CD4-positive, alpha-beta T cell treated with Interferon alpha-2 for 1 hour (primary cell): ENCODE measurements at regions not wholly inside any gene's neighbourhood (a gene's known extent, or its start where the extent isn't known, plus 50 kb on each side); places are given as distances from the start of the nearest gene placed in this dataset.

Experiments used
- DNase-seq, 2 donors: peaks; one replicate each; pipeline ENCODE4 v3.0.0-alpha.2; 2020 to 2022

DNA sequence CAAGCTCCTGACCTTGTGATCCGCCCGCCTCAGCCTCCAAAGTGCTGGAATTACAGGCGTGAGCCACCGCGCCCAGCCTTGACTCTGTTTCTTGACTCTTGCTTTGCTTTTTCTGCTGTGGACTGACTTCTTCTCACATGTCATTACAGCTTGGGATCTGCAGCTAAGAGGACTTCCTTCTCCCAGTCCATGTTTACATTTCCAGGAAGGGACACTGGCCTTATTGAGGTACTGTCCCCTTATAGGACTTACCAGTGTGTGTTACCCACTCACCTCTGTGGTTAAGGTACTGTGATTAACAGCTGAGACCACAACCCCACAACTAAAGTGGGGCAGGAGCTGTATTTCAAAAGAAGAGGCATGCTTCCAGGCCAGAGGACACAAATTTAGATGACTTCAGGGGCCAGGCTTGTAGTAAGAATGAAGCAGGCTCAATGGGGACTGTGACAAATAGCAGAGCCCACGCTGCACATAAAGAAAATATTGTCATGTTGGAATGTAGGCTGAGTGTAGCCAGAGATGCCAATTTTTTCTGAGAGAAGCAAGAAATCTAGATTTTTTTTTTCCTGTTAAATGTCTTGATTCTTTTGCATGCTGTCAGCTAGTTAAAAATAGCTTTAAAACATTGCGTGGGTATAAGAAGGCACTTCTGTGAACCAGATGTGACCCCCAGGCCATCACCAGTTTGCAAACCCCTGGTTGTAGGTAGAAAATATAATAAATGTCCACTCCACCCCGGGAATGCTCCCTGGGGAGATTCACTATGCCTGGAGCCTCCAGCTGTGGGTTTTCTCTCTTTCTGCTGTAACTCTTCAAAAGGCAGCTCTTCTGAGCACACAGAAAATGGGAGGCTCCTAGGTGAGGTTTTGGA, 75.0 kb downstream of the PTPDC1 start:
- DNase-seq: no peak

DNA sequence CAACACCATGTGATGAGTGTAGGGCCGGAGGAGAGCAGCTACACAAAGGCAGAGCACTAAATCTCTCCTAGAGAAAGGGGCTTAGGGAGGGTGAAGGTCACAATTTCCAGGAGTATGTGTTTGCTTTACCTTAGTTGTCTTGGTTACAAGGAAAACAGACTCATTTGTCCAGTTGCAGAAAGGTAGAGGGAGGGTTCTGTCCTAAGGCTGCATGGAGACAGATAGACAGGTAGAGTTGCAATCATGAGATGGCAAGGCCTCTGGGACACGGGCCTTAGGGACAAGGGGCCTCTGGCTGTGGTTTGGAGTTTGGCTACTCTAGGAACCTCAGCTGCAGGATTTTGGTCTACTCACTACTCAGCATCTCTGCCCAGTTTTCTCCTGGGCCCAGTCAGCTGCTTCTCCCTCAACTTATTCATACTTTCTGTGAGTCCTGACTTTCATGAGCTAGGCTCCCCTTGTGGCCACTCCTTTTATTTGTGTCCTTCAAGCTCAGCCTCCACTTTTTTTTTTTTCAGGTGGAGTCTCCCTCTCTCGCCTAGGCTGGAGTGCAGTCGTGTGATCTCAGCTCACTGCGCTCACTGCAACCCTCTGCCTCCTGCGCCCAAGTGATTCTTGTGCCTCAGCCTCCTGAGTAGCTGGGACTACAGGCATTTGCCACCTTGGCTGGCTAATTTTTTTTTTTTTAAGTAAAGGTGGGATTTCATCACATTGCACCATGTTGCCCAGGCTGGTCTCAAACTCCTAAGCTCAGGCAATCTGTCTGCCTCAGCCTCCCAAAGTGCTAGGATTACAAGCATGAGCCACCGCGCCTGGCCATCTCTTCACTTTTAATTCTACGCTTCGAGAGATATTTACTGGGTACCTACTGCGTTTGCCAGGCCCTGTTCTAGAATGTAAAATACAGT, 76.6 kb downstream of the PTPDC1 start:
- no peak for DNase-seq

- DNase-seq: no peak
Measured at GRCh38 chr9:94161673-94162072, 77.4 kb downstream of the PTPDC1 start.

- DNase-seq: no peak
Measured at GRCh38 chr9:94164806-94165549, 80.7 kb downstream of the PTPDC1 start.

DNA sequence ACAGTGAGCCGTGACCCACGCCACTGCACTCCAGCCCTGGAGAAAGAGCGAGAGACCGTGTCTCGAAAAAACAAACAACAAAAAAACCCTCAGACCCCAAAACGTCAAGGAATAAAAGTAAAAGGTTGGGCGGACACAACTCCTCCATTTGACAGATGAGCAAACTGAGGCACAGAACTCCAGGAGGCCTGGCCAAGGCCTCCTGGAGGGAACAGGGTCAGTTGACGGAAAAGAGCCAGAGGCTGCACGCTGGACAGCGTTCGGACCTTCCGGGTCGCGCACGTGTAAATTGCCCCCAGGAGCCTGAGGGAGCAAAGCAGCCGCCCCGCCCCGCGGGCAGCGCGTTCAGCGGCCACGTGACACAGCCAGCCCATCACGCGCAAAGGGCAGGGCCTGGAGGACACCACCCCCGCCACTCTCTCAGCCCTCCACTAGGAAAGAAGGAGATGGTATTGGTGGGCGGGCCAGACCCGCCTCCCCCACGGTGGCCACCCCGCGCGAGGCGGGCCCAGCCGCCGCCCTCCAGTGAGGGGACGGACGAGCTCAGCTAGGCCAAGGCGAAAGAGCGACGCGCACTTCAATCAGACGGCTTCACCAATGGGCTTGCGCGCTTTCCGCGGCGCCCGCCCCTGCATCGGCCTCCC, 81.5 kb downstream of the PTPDC1 start:
- peak; percentile 99 for DNase-seq

GRCh38 chr9:94166236-94166975, 82.1 kb downstream of the PTPDC1 start:
- peak; percentile 96 to 97 for DNase-seq

DNA sequence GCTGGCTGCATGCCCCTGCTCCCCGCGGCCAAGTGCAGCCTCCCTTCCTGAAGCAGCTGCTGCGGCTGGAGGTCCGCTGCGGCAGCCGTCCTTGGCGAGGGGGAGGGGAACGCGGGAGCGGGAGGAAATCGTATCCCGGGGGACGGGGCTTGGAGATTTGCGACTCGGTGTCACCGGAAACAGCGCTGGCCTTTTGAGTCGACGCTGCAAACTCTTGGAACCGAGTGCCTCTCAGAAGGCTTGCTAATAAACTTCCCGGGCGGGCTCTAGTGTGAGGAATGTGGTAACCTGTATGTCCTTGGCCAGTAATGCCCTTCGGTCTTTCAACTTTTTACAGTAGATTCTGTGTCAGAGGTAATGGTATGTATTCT, 82.7 kb downstream of the PTPDC1 start:
- no peak for DNase-seq

DNA sequence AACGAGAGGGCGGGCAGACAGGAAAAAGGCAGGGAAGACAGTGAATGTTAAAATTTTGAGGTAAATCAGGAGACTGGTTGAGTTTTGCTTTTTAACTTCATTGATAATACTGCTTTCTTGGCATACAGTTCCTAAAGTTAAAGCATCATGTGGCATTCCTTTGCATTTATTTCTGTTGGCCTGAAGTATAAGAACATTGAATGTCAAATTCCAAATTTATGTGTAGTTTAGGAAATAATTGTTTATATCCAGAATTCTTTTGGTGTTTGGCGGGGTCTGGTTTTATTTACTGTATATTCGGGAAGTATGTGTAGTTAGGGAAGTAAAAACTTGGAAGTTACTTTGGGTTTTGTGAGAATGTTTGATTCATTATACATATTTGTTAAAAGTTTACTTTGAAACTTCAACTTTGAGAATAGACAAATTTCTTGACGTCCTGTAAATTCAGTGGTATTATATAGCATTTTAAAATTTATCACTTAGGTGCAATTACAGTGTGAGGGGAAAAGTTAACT, 83.2 kb downstream of the PTPDC1 start:
- no peak for DNase-seq

- DNase-seq: no peak
Measured at GRCh38 chr9:94168203-94169000, 84.1 kb downstream of the PTPDC1 start.

DNA sequence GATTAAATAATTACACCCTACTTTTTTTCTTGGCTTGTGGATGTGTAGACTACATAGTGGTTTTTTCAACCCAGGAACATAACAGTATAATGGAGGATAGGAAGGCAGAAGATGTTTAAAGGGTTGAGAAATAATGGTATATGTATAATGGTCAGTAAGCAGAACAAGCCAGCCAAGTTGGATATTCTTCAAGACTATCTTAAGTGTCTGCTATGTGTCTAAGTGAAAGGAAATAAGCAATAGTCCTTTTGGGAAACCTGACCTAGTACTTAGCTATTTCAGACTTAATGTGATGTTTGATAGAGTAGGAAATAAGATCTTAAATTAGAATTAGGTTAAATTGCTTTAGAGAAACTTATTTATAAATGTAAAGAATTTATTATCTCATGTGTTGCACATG, 85.7 kb downstream of the PTPDC1 start:
- no peak for DNase-seq

- no peak for DNase-seq
Measured at GRCh38 chr9:94173632-94174031, 85.5 kb upstream of the ZNF169 start.

GRCh38 chr9:94174164-94174563, 84.9 kb upstream of the ZNF169 start:
- DNase-seq: no peak

GRCh38 chr9:94175669-94176068, 83.4 kb upstream of the ZNF169 start:
- no peak for DNase-seq

DNA sequence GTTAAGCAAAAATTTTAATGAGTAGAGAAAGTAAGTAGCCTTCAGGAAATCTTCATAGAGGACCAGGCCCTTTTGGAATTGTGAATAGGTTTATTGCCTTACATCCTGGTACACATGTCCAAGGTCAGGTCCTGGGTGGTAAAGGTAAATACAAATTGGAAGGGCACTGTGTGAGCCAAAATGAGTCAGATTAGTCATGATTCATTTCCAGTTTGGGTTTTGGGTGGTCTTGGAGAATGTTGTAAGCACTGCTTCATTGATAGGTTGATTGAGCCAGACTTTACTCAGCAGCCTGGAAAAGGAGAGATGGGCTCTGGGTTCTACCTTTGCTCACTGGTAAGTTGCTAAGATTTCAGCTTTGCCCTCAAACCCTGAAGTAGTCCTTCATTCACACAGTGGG, 82.5 kb upstream of the ZNF169 start:
- no peak for DNase-seq

DNA sequence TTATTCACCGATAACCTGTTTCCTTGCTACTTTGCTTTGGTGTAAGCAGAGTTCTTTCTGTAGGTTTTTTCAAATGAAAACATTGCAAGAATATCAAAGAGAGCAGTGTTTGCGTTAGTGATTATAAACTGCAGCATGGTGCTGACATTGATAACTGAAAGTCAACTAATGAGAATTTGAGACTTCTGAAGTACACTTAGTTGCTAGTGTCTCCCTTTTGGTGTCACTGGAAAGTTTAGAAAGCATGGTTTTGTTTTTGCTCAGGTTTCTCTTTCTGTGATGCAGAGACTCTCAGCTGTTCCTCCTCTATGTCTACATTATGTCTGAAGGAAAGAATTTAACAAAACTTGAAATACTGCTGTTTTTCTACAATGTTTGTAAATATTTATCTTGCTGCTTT, 80.2 kb upstream of the ZNF169 start:
- no peak for DNase-seq

GRCh38 chr9:94181408-94182181, 77.5 kb upstream of the ZNF169 start:
- no peak for DNase-seq

DNA sequence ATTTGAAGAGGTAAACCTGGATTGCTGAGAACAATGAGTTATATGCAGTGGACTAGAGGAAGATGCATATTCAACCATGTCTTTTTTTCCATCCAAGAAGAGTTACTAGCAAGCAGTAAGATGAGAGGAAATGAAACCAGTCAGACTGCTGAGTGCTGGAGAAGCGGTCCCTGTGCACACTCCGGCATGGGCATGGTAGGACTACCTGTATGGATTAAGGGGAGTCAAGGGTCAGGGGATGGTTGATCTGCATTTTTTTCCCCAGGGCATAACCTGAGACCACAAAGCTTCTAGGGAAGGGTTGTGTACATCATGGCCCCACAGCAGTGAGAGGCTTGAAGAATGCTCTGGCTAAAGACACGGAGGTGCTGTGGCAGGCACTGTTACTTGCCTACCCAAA, 76.6 kb upstream of the ZNF169 start:
- DNase-seq: no peak

DNA sequence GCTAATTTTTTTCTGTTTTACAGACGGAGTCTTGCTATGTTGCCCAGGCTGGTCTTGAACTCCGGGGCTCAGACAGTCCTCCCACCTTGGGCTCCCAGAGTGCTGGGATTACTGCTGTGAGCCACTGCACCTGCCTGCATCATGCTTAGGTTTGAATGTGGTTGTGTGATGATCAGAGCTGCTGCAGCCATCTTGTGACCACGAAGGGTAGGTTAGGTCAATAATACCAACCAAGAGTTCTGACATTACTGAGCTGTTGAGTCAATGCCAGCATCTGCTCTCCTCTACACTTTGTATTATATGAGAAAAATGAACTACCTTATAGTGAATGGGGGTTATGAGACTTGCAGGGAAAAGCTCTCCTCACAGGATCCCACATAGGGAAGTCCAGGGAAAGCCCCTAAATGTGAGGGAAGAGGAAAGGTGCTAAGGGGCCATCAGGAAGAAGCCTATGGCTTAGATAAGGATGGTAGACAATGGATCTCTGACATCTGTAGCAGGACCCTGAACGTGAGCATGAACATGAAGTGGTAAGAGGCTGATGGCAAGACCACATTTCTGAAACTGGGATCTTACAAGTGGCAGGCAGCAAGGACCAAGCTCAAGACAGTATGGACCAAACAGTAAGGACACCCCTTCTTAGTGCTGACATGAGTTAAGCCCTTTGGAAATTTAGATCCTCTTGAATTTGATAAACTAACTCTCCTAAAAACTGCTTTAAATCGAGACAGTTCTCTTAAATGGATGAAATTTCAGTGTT, 75.7 kb upstream of the ZNF169 start:
- DNase-seq: no peak

DNA sequence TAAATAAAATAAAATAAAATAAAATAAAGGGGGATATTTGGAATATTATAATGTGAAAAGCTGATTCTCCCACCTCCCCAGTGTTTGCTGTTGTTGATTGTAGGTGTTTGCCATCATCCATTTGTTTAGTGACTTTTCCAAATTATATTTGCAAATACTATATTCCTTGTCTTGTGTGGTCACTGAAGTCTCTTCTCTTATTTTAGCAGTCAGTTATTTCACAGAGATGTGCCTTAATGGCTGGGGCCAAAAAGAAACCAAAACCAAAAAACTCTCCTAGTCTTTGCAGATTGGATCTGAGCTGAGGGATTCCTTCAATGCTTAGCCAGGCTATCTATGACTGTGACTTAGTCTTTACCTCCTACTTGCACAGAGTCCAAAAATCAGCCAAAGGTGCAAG, 70.9 kb upstream of the ZNF169 start:
- no peak for DNase-seq
